ENCODE measurements at regions not wholly inside any gene's neighbourhood (a gene's known extent, or its start where the extent isn't known, plus 50 kb on each side); places are given as distances from the start of the nearest gene placed in this dataset.
A peak's percentile ranks its signal among the peaks of the same experiment; 100 is the strongest.

- Histone ChIP-seq H3K9ac (ENCODE audit: insufficient read depth, low read length, poor library complexity, severe bottlenecking) (no peak overlapping the region), H3K27ac (ENCODE audit: low read depth in 1 of 2, low read length in 2 of 2) (no peak overlapping the region), H3K4me3 (replicated peaks in 1 of 3; ENCODE audit: low read depth in 2 of 3, low read length in 3 of 3) (no peak overlapping the region), H2AFZ (ENCODE audit: insufficient read depth, low read depth, low read length, poor library complexity, severe bottlenecking) (no peak overlapping the region), H4K20me1 (ENCODE audit: insufficient read depth, low read length) (no peaks in the 10 kb centered on the region), H3K79me2 (ENCODE audit: insufficient read depth, low read length) (no peaks in the 10 kb centered on the region), H3K4me1 (ENCODE audit: control insufficient read depth in 1 of 2, insufficient read depth in 2 of 2, low read length in 2 of 2) (no peaks in the 10 kb centered on the region), H3K9me3 (replicated peaks in 1 of 2; ENCODE audit: control insufficient read depth in 1 of 2, insufficient read depth in 1 of 2, low read length in 2 of 2) (no peaks in the 10 kb centered on the region), H3K4me2 (replicated peaks; ENCODE audit: extremely low read depth, low read length, poor library complexity, severe bottlenecking) (no peak overlapping the region), H3K36me3 (replicated peaks in 1 of 2; ENCODE audit: control insufficient read depth in 1 of 2, insufficient read depth in 2 of 2, low read length in 2 of 2) (no peaks in the 10 kb centered on the region), H3K27me3 (ENCODE audit: control insufficient read depth in 2 of 2, insufficient read depth in 2 of 2, low read length in 2 of 2) (no peaks in the 10 kb centered on the region)
- no peak for TF ChIP-seq CTCF (IDR thresholded peaks at IDR 0.05)
- no peaks in the 10 kb centered on the region for H3K27me3 Mint-ChIP-seq (ENCODE audit: low read depth in 3 of 3)
- peak overlapping the region in 1 of 7 donors; percentile 13 for H3K27ac Mint-ChIP-seq
- intact Hi-C loops (cut with micrococcal nuclease), result no loop called here
- DNase-seq, result no peak
- H3K9me3 Mint-ChIP-seq, result peaks cover 0 to 3% (median 2%) of the 10 kb centered on the region in 7 donors
- H3K36me3 Mint-ChIP-seq, result peaks cover 14 to 28% of the 10 kb centered on the region in 2 donors
- no peaks in the 10 kb centered on the region for H3K4me1 Mint-ChIP-seq
- H3K4me3 Mint-ChIP-seq, result no peak overlapping the region
Measured at GRCh38 chr16:27665881-27666280, 115.9 kb downstream of the KATNIP start.

GRCh38 chr16:27670071-27670810 lies 120.3 kb downstream of the KATNIP start:
- H3K4me1 Mint-ChIP-seq, result no peaks in the 10 kb centered on the region
- H3K79me2 ChIP-seq (ENCODE audit: insufficient read depth, low read length), result no peaks in the 10 kb centered on the region
- no peaks in the 10 kb centered on the region for H3K27me3 ChIP-seq (ENCODE audit: control insufficient read depth in 2 of 2, insufficient read depth in 2 of 2, low read length in 2 of 2)
- no peak overlapping the region for H2AFZ ChIP-seq (ENCODE audit: insufficient read depth, low read depth, low read length, poor library complexity, severe bottlenecking)
- H3K9me3 Mint-ChIP-seq, result peaks cover 0 to 5% (median 1%) of the 10 kb centered on the region in 7 donors
- H3K27me3 Mint-ChIP-seq (ENCODE audit: low read depth in 3 of 3), result no peaks in the 10 kb centered on the region
- H4K20me1 ChIP-seq (ENCODE audit: insufficient read depth, low read length), result no peaks in the 10 kb centered on the region
- H3K36me3 ChIP-seq (replicated peaks in 1 of 2; ENCODE audit: control insufficient read depth in 1 of 2, insufficient read depth in 2 of 2, low read length in 2 of 2), result no peaks in the 10 kb centered on the region
- TF ChIP-seq CTCF (IDR thresholded peaks at IDR 0.05), result no peak
- no peaks in the 10 kb centered on the region for H3K4me1 ChIP-seq (ENCODE audit: control insufficient read depth in 1 of 2, insufficient read depth in 2 of 2, low read length in 2 of 2)
- H3K4me2 ChIP-seq (replicated peaks; ENCODE audit: extremely low read depth, low read length, poor library complexity, severe bottlenecking), result no peak overlapping the region
- H3K9me3 ChIP-seq (replicated peaks in 1 of 2; ENCODE audit: control insufficient read depth in 1 of 2, insufficient read depth in 1 of 2, low read length in 2 of 2), result no peaks in the 10 kb centered on the region
- H3K36me3 Mint-ChIP-seq, result peaks cover 13 to 27% of the 10 kb centered on the region in 2 donors
- no peak overlapping the region for H3K4me3 Mint-ChIP-seq
- intact Hi-C loops (cut with micrococcal nuclease), result no loop called here
- H3K27ac Mint-ChIP-seq, result no peak overlapping the region
- DNase-seq, result no peak
- no peak overlapping the region for H3K4me3 ChIP-seq (replicated peaks in 1 of 3; ENCODE audit: low read depth in 2 of 3, low read length in 3 of 3)
- no peak overlapping the region for H3K27ac ChIP-seq (ENCODE audit: low read depth in 1 of 2, low read length in 2 of 2)
- no peak overlapping the region for H3K9ac ChIP-seq (ENCODE audit: insufficient read depth, low read length, poor library complexity, severe bottlenecking)
- 100% methylated on average over 1 of the region's 8 CpGs for WGBS (ENCODE audit: insufficient coverage)

All from CD14-positive monocyte (primary cell).